ENCODE measurements at regions not wholly inside any gene's neighbourhood (a gene's known extent, or its start where the extent isn't known, plus 50 kb on each side); places are given as distances from the start of the nearest gene placed in this dataset.

- peak; percentile 37 for DNase-seq (ENCODE audit: low spot score)
Observed at GRCh38 chr10:33703501-33704213, 369.2 kb upstream of the NRP1 start.

- DNase-seq (ENCODE audit: low spot score): no peak
Observed at GRCh38 chr10:33698033-33698432, 363.6 kb upstream of the NRP1 start.

DNA sequence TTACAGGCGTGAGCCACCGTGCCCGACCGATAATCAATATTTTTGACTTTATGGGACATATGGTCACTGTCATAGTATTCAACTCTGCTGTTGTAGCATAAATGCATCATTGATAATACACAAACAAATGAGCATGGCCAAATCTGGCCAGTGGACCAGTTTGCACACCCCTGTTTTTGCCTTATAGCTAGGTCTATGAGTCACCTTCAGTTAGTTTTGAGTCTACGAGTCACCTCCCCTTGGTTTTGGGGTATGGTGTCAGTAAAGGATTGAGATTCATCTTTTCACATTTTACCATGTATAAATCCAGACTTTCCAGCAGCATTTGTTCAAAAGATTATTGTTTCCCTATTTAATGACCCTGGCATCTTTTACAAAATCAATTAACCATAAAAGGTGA is 362.5 kb upstream of the NRP1 start:
- no peak for DNase-seq (ENCODE audit: low spot score)

- no peak for DNase-seq (ENCODE audit: low spot score)
Observed at GRCh38 chr10:33695536-33695935, 361.1 kb upstream of the NRP1 start.

DNA sequence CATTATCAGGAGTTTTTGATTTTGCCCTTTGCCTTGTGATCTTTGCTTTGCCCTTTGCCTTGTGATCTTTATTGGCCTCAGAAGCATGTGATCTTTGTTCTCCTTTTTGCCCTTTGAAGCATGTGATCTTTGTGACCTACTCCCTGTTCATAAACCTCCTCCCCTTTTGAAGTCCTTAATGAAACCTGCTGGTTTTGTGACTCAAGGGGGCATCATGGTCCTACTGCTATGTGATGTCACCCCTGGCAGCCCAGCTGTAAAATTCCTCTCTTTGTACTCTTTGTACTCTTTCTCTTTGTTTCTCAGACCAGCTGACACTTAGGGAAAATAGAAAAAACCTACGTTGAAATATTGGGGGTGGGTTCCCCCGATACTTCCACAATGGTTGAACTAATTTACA is 356.1 kb upstream of the NRP1 start:
- DNase-seq (ENCODE audit: low spot score): peak; percentile 31

DNA sequence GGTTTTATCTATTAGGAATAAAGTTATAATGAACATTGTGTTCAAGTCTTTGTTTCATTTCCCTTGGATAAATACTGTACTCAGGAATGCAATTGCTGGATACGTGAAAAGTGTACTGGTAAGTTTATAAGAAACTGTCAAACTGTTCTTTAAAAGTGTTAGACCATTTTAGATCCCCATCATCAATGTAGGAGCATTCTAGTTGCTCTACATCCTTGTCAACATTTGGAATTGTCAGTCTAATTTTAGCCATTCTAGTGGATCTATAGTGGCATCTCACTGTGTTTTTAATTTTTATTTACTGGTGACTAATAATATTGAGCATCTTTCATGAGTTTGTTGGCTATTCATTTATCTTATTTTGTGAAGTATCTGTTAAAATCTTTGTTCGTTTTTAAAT is 354.0 kb upstream of the NRP1 start:
- no peak for DNase-seq (ENCODE audit: low spot score)

DNA sequence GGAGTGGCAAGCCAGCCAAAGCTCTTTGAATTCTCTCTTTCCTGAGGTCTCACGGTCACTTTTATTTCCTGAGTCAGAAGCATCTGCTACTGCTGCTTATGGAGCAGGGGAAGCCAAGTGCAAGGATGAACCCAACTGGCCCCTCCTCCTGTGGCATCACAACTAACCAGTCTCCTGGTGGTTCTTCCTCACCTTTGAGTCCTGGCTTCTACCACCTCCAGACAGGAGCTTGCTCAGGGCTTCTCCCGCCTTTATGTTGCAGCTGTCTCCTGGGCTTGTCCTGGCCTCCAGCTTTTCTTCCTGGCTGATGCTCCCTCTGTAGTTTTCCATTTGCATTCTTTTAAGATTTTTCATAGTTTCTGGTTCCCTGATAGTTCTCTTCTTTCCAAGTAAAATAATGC is 349.7 kb upstream of the NRP1 start:
- no peak for DNase-seq (ENCODE audit: low spot score)

DNA sequence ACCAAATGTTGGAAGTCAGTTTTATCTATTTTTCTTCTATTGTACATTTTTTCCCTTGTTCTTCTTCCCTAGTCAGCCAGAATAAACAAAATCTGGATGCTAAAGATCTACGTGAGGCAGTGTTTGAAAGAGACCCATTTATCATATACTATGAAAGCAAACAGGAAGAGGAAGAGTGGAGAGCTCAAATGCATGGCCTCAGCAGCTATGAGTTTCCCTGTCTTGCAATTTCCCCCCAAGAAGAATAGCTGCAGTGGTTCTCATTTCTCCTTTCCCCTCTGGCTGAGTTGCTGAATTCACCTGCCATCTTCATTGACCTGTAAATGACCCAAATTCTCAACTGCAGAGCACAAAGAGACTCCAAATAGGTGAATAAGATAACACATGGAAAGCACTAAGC is 347.1 kb upstream of the NRP1 start:
- no peak for DNase-seq (ENCODE audit: low spot score)

DNA sequence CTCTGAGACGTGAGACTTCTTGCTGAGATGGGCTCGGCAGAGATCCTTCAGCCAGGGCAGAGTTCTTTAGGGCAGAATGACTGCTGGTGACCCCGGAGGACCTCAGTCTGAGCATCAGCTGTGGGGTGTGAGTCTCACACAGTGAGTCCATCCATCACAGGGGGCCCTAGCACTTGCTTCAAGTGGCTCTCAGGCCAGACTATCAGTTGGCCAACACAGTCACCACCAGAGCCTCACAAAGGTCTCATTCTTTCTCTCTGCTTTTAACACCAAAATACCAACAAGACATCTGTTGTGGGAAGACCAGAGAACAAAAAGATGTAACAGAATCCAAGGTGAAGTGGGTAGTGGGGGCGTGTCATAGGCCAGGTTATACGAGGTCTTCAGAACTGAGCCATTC is 345.6 kb upstream of the NRP1 start:
- DNase-seq (ENCODE audit: low spot score): no peak

DNA sequence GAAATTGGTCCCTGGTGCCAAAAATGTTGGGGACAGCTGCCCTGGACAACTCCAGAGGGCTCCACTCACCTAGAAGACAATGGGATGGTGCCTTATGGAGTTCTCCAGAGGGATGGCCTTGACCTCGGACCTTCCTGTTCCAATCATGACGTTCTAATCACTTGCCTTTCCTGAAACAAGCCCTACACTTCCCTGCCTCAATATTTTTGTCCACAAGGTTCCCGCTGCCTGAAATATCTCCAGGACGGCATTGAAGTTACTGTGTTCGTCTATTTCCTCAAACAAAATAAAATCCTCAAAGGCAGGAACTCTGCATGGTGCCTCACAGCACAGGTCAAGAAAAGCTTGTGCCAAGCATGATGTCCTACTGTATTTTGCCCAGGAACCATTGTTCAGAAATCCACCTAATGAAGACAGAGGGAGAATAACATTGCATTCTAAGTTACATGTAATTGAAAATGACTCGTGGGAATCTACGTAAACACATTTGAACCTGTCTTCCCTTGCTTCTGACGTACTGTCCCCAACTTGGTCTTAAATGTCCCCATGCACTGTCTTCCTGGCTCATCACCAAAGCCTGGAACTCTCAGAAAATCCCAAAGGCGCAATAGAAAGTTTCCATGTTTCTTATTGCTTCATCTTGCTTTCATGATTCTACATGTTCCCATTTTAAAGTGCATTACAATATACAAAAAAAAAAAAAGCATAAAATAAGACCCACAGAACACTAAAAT is 342.3 kb upstream of the NRP1 start:
- DNase-seq (ENCODE audit: low spot score): no peak

- no peak for DNase-seq (ENCODE audit: low spot score)
Observed at GRCh38 chr10:33674986-33675599, 340.6 kb upstream of the NRP1 start.

DNA sequence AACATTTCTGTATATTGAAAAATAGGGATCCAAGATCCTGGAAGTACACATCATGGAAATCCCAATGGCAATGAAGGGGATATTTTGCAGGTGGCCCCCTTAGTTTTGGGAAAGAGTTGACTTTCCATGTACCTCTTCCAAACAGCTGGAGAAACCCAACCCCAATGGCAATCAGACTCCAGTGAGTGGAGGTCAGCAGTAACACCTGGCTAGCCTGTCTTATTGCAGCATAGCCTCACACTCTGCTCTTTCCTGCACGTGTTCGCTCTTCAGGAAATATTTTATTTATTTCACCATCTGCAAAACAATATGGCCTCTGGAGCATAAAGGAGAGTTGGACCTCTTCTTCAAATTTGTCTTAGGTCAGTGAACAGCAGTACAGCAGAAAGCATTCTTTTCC is 340.0 kb upstream of the NRP1 start:
- no peak for DNase-seq (ENCODE audit: low spot score)

GRCh38 chr10:33673839-33674415 is 339.5 kb upstream of the NRP1 start:
- DNase-seq (ENCODE audit: low spot score): no peak

GRCh38 chr10:33669904-33670303 is 335.4 kb upstream of the NRP1 start:
- DNase-seq (ENCODE audit: low spot score): no peak

DNA sequence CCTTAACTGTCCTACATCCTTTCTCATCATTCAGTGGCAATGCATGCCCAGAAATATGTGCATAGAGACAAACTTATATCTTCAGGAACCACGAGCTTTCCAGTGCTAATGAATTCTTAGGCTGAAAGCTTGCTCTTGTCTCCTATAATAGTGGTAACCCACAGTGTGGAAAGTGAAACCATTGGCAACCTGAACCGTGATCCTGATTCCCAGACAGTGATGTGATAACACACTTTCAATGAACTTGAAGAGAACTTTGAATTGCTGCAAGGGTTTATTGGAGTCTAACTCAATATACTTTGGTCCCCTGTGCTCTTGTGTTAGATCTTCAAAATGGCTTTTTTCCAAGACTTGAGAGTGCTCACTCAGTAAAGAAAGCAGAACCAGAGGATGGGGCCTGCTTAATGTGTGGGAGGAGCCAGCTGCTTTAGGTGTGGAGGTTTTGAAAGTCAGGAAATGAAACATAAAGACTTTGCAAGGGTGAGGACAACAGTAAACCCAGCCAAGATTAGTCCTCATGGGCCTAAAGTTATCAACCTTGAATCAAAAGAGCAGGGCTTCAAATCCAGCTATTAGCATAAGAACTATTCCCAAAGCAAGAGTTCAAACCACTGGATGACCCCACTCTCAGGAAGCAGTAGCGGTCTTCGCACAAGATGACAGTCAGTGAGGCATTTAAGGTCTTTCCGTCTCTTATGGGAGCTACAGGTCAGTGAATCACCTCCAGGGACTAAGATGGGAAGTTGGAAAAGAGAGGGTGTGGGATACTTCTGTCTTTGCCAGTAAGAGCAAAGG is 332.4 kb upstream of the NRP1 start:
- DNase-seq (ENCODE audit: low spot score): no peak

GRCh38 chr10:33665501-33665900 is 331.0 kb upstream of the NRP1 start:
- no peak for DNase-seq (ENCODE audit: low spot score)

DNA sequence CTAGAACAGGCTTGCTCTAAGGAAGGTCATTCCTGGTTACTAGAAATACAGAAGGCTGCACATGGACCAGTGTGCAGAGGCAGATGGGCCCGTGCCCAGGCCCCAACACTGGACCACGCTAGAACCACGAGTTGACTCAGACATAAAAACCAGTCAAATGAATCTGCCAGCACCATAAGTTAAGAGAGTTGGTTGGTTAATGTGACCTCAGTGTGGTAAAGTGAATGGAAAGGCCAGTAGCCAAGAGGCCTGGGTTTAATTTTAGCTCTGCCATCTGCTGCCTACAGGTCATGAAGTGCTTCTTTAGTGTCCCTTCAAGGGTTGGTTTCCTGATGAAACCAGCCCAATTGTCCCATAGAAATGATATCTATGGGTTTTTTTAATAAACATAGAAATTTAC is 329.6 kb upstream of the NRP1 start:
- no peak for DNase-seq (ENCODE audit: low spot score)

DNA sequence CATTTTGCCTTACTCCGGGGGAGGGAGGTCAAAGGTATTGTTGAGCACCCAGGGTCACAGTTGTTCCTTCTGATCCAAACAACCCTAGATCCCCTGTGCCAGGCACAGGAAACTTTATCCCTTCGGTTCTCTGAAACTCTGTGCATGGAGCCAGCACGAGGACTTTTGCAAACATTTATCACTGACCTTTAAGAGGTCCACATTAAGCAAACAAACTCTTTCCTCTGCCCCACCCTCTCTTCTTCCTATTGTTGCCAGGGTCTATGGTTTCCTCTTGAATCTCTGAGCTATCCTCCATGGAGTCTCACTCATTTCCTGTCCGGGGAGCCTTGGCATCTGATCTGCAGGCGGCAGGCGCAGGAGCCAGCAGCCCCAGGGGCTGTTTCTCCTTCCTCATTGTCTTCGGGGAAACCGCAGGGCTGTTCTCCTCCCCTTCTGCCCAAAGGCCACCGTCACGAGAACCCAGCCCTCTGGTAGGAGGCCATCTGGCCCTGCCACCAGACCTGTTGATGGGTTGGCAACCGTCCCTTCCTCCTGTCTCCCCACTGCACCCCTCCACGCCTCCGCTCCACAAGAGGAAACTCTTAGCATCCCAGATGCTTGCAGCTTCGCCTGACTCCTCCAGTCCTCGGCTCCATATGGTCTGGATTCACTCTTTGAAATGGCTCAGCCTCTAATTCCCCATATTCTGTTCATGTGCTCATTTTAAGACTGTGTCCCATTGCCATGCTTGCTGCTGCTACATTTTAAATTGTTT is 327.3 kb upstream of the NRP1 start:
- DNase-seq (ENCODE audit: low spot score): no peak

- DNase-seq (ENCODE audit: low spot score): no peak
Observed at GRCh38 chr10:33660329-33660728, 325.9 kb upstream of the NRP1 start.

DNA sequence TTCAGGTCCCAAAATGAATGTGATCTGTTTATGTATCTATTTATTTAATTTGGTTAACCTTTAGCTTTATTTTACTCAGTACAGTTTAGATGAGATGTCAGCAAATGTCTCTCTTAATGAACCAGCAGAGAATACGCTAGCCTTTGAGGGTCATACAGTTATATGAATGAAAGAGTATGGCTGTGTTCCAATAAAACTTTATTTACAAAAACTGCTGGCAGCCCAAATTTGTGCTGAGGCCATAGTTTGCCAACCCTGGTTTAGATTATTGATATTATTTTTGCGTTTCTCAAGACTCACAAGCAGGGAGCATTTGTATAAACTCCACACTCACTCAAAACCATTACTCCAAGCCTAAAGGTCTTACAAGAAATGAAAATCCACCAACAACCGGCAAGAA is 323.4 kb upstream of the NRP1 start:
- DNase-seq (ENCODE audit: low spot score): no peak

DNA sequence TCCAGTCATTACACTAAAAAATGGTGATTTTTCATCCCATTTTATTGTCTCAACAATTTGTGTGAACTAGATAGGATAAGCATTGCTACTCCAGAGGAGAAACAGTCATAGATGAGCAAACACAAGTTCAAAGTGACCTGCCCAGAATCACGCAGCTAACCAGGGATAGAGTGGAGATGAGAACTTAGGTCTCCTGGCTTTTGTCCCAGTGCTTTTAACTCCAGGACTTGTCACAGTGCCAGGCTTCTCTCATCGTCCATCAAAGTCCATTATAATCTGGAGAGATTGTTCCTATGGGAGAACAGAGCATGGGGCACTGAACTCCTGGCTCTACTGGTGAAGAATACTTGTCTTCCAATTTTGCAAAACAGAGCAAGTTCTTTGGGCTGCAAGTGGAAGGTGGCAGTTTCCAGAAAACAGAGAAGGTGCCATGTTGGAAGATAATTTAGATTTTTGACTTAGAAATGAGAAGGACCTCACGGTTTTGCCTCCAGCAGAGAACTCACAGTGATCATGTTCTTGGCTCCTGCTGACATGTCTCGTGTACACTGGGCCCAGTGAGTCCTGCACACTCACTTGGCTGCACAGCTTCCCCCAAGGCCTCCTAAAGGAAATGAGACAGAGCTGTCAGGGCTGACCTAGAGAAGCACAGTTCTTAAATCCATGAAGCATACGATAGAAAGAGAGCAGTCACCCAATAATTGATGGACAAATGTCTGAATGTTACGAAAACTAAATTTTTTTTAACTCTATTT is 322.9 kb upstream of the NRP1 start:
- DNase-seq (ENCODE audit: low spot score): no peak

All from RKO (cell line).